OCI-LY3 (cell line): ENCODE measurements at regions not wholly inside any gene's neighbourhood (a gene's known extent, or its start where the extent isn't known, plus 50 kb on each side); places are given as distances from the start of the nearest gene placed in this dataset.

Source experiments
- EZH2phosphoT487 ChIP-seq: fragments of 200-600 bp; shearing (Covaris generic); IDR thresholded peaks from 2 replicates; pipeline ENCODE4 v1.6.1; 2018; ENCODE audit warnings: antibody characterized with exemption, mixed run types, low read depth
- TF ChIP-seq, protein P1 (sequence below): fragments of 200-600, 300-600 bp; sonication (generic); IDR thresholded peaks from 2 replicates; pipeline ENCODE4 v1.5.1; 2014; ENCODE audit warnings: antibody characterized with exemption, low read length, low read depth

DNA sequence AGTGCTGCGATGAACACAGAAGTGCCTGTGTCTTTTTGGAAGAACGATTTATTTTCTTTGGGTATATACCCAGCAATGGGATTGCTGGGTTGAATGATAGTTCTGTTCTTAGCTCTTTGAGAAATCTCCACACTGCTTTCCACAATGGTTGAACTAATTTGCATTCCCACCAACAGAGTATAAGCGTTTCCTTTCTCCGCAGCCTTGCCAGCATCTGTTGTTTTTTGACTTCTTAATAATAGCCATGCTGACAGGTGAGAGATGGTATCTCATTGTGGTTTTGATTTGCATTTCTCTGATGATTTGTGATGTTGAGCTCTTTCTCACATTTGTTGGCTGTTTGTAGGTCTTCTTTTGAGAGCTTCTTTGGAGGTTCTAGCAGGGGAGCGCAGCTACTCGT lies 134.6 kb downstream of the TENT4A start:
- TF ChIP-seq, protein P1, sequence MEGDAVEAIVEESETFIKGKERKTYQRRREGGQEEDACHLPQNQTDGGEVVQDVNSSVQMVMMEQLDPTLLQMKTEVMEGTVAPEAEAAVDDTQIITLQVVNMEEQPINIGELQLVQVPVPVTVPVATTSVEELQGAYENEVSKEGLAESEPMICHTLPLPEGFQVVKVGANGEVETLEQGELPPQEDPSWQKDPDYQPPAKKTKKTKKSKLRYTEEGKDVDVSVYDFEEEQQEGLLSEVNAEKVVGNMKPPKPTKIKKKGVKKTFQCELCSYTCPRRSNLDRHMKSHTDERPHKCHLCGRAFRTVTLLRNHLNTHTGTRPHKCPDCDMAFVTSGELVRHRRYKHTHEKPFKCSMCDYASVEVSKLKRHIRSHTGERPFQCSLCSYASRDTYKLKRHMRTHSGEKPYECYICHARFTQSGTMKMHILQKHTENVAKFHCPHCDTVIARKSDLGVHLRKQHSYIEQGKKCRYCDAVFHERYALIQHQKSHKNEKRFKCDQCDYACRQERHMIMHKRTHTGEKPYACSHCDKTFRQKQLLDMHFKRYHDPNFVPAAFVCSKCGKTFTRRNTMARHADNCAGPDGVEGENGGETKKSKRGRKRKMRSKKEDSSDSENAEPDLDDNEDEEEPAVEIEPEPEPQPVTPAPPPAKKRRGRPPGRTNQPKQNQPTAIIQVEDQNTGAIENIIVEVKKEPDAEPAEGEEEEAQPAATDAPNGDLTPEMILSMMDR: no peak
- no peak for TF ChIP-seq EZH2phosphoT487
